H9 (cell line): ENCODE measurements at regions not wholly inside any gene's neighbourhood (a gene's known extent, or its start where the extent isn't known, plus 50 kb on each side); places are given as distances from the start of the nearest gene placed in this dataset.

Source experiments
- DNase-seq: peaks from one replicate; pipeline ENCODE4 v3.0.0-alpha.2; 2017
- H2AFZ ChIP-seq: one replicate; pipeline ENCODE4 v1.6.1; 2013; ENCODE audit warnings: mild to moderate bottlenecking, low read length, control low read depth, moderate library complexity
- H2AK5ac ChIP-seq: 2 replicates; pipeline ENCODE4 v1.6.1; 2013; ENCODE audit warnings: low read length, control low read depth, mixed read lengths; ENCODE audit not compliant: insufficient read length
- H2BK120ac ChIP-seq: one replicate; pipeline ENCODE4 v1.6.1; 2013; ENCODE audit warnings: low read depth, mild to moderate bottlenecking, low read length, control low read depth, inconsistent platforms; ENCODE audit not compliant: poor library complexity, severe bottlenecking
- H2BK12ac ChIP-seq: 2 replicates; pipeline ENCODE4 v1.6.1; 2013; ENCODE audit warnings: low read length, control low read depth, mixed read lengths, low read depth; ENCODE audit not compliant: insufficient read length
- H2BK15ac ChIP-seq: 2 replicates; pipeline ENCODE4 v1.6.1; 2013; ENCODE audit warnings: low read depth, low read length, control low read depth
- H2BK20ac ChIP-seq: one replicate; pipeline ENCODE4 v1.6.1; 2013; ENCODE audit warnings: low read depth, mild to moderate bottlenecking, low read length, control low read depth, inconsistent platforms; ENCODE audit not compliant: poor library complexity, severe bottlenecking
- H2BK5ac ChIP-seq: 2 replicates; pipeline ENCODE4 v1.6.1; 2013; ENCODE audit warnings: low read length, control low read depth, mixed read lengths; ENCODE audit not compliant: insufficient read length
- H3K14ac ChIP-seq: 2 replicates; pipeline ENCODE4 v1.6.1; 2013; ENCODE audit warnings: low read length, control low read depth; ENCODE audit not compliant: insufficient read depth
- H3K18ac ChIP-seq: 2 replicates; pipeline ENCODE4 v1.6.1; 2013; ENCODE audit warnings: low read depth, mild to moderate bottlenecking, mixed read lengths, low read length, control low read depth; ENCODE audit not compliant: insufficient read length
- H3K23ac ChIP-seq: 2 replicates; pipeline ENCODE4 v1.6.1; 2013; ENCODE audit warnings: low read length, control low read depth, mixed read lengths, low read depth; ENCODE audit not compliant: insufficient read length
- H3K23me2 ChIP-seq: 2 replicates; pipeline ENCODE4 v1.6.1; 2013; ENCODE audit warnings: low read depth, mild to moderate bottlenecking, mixed read lengths, low read length, control low read depth; ENCODE audit not compliant: insufficient read length, poor library complexity, severe bottlenecking
- H3K27ac ChIP-seq: 2 replicates; pipeline ENCODE4 v1.5.1; 2013; ENCODE audit warnings: low read length, control low read depth, mixed read lengths, low read depth; ENCODE audit not compliant: insufficient read length
- H3K27me3 ChIP-seq: 2 replicates; pipeline ENCODE4 v1.6.1; 2013; ENCODE audit warnings: low read length, control low read depth, inconsistent platforms; ENCODE audit not compliant: insufficient read depth
- H3K4ac ChIP-seq: 2 replicates; pipeline ENCODE4 v1.6.1; 2013; ENCODE audit warnings: low read depth, mild to moderate bottlenecking, control low read depth, inconsistent platforms, low read length, moderate library complexity
- H3K4me1 ChIP-seq: 2 replicates; pipeline ENCODE4 v1.6.1; 2013; ENCODE audit warnings: low read length, control low read depth, inconsistent platforms; ENCODE audit not compliant: insufficient read depth
- H3K4me2 ChIP-seq: 2 replicates; pipeline ENCODE4 v1.6.1; 2013; ENCODE audit warnings: low read length, control low read depth, mixed read lengths; ENCODE audit not compliant: insufficient read length, insufficient read depth
- H3K56ac ChIP-seq: 2 replicates; pipeline ENCODE4 v1.6.1; 2013; ENCODE audit warnings: low read depth, mild to moderate bottlenecking, mixed read lengths, low read length, control low read depth; ENCODE audit not compliant: insufficient read length
- H3K79me1 ChIP-seq: 2 replicates; pipeline ENCODE4 v1.6.1; 2013; ENCODE audit warnings: low read depth, mild to moderate bottlenecking, moderate library complexity, low read length, control low read depth, inconsistent platforms; ENCODE audit not compliant: insufficient read depth, poor library complexity, severe bottlenecking
- H3K79me2 ChIP-seq: 2 replicates; pipeline ENCODE4 v1.6.1; 2013; ENCODE audit warnings: low read length, control low read depth, inconsistent platforms; ENCODE audit not compliant: insufficient read depth
- H3K9ac ChIP-seq: 2 replicates; pipeline ENCODE4 v1.6.1; 2013; ENCODE audit warnings: low read length, control low read depth, mixed read lengths; ENCODE audit not compliant: insufficient read length; ENCODE audit errors: extremely low read depth
- H3K9me3 ChIP-seq: one replicate; pipeline ENCODE4 v1.6.1; 2013; ENCODE audit warnings: low read depth, low read length, inconsistent platforms; ENCODE audit not compliant: control insufficient read depth
- H3T11ph ChIP-seq: one replicate; pipeline ENCODE4 v1.6.1; 2013; ENCODE audit warnings: mild to moderate bottlenecking, low read length, control low read depth, inconsistent platforms
- H4K20me1 ChIP-seq: one replicate; pipeline ENCODE4 v1.6.1; 2013; ENCODE audit not compliant: control insufficient read depth, insufficient read length, insufficient read depth
- H4K5ac ChIP-seq: 2 replicates; pipeline ENCODE4 v1.6.1; 2013; ENCODE audit warnings: low read depth, mild to moderate bottlenecking, mixed read lengths, low read length, control low read depth; ENCODE audit not compliant: insufficient read length
- H4K8ac ChIP-seq: replicated peaks from 2 replicates; pipeline ENCODE4 v1.6.1; 2013; ENCODE audit warnings: low read length, control low read depth, mixed read lengths, low read depth; ENCODE audit not compliant: insufficient read length
- H4K91ac ChIP-seq: 2 replicates; pipeline ENCODE4 v1.6.1; 2013; ENCODE audit warnings: low read depth, mild to moderate bottlenecking, moderate library complexity, mixed read lengths, low read length, control low read depth; ENCODE audit not compliant: insufficient read length
- H3K27ac Mint-ChIP-seq, 3 experiments: 2 replicates in 2 of 3; 3 replicates in 1 of 3; pipeline ENCODE4 v1.8.0; 2020 to 2021; ENCODE audit warnings: mixed read lengths in 3 of 3, mild to moderate bottlenecking in 1 of 3, moderate library complexity in 1 of 3
- H3K27me3 Mint-ChIP-seq: 2 replicates; pipeline ENCODE4 v1.8.0; 2021; ENCODE audit warnings: low read depth, mild to moderate bottlenecking, moderate library complexity, mixed read lengths
- H3K36me3 Mint-ChIP-seq, 3 experiments: 2 replicates in 2 of 3; 3 replicates in 1 of 3; pipeline ENCODE4 v1.8.0; 2020 to 2021; ENCODE audit warnings: low read depth in 3 of 3, mixed read lengths in 3 of 3; ENCODE audit not compliant: insufficient read depth in 1 of 3
- H3K4me1 Mint-ChIP-seq, 2 experiments: 2 replicates each; pipeline ENCODE4 v1.8.0; 2020; ENCODE audit warnings: mixed read lengths in 2 of 2
- H3K4me3 Mint-ChIP-seq, 2 experiments: 2 replicates in 1 of 2; 3 replicates in 1 of 2; pipeline ENCODE4 v1.8.0; 2020 to 2021; ENCODE audit warnings: mild to moderate bottlenecking in 2 of 2, mixed read lengths in 2 of 2, moderate library complexity in 1 of 2
- H3K9me3 Mint-ChIP-seq, 2 experiments: 2 replicates in 1 of 2; 3 replicates in 1 of 2; pipeline ENCODE4 v1.8.0; 2020; ENCODE audit warnings: mild to moderate bottlenecking in 2 of 2, mixed read lengths in 2 of 2, moderate library complexity in 1 of 2
- WGBS: extraction: QIAGEN DNeasy Blood & Tissue Kit; methylation state at CpG from one replicate; pipeline ENCODE4 v1.1.7; 2013; ENCODE audit warnings: missing lambda C conversion rate, low lambda C conversion rate, mixed read lengths; ENCODE audit not compliant: insufficient read length; ENCODE audit errors: extremely low coverage; 5-methylcytosine and 5-hydroxymethylcytosine counted together
- TF ChIP-seq, protein P1 (sequence below): fragments of 200-600 bp; sonication (generic); conservative IDR thresholded peaks from 3 replicates; pipeline ENCODE4 v1.8.0; 2021; ENCODE audit warnings: antibody characterized with exemption, mild to moderate bottlenecking

DNA sequence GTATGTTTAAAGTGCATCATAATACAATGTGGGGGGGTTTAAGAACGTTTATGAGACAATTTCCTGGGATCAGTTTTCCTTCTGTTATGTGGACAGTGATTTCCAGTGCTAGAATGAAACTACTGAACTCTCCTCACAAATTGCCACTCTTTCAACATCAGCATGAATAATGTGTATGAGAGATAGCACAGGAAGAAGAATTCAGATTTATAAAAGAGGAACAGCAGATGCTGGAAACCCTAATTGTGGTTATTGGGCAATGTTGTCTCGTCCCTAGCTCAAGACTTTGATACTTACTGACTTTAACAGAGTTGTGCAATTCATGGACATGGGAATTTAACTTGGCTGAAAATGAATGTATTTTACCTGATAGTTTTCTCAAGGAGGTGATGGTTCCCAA is 410.8 kb upstream of the MEF2C start:
- no peak overlapping the region for H3K56ac ChIP-seq
- no peaks in the 10 kb centered on the region for H4K20me1 ChIP-seq
- DNase-seq: no peak
- H2BK12ac ChIP-seq: no peak overlapping the region
- H3K79me2 ChIP-seq: no peaks in the 10 kb centered on the region
- H3K4me1 ChIP-seq: no peaks in the 10 kb centered on the region; the same call in 1 of the 2 replicates
- H3K9me3 Mint-ChIP-seq: no peaks in the 10 kb centered on the region
- no peaks in the 10 kb centered on the region for H3K9me3 ChIP-seq
- no peak overlapping the region for H2BK20ac ChIP-seq
- H3K4me1 Mint-ChIP-seq: peaks cover 0 to 3% of the 10 kb centered on the region in 2 experiments; a peak in 2 of 4 replicates
- no peaks in the 10 kb centered on the region for H3K27me3 ChIP-seq
- H3K18ac ChIP-seq: no peak overlapping the region
- no peaks in the 10 kb centered on the region for H3K23me2 ChIP-seq
- H3K14ac ChIP-seq: no peak overlapping the region
- H4K8ac ChIP-seq: no peak overlapping the region
- no peak overlapping the region for H3K9ac ChIP-seq
- no peaks in the 10 kb centered on the region for H3K79me1 ChIP-seq
- H3K36me3 Mint-ChIP-seq: no peaks in the 10 kb centered on the region
- no peak overlapping the region for H2AFZ ChIP-seq
- no peak overlapping the region for H3K4ac ChIP-seq
- H3K27me3 Mint-ChIP-seq: no peaks in the 10 kb centered on the region
- H3K23ac ChIP-seq: no peak overlapping the region
- H2BK15ac ChIP-seq: no peak overlapping the region
- no peak overlapping the region for H2BK120ac ChIP-seq
- H4K91ac ChIP-seq: no peak overlapping the region
- no peak overlapping the region for H3T11ph ChIP-seq
- no peak overlapping the region for H3K4me3 Mint-ChIP-seq
- WGBS: no CpG with 5 or more reads among the region's 2 CpGs
- no peak overlapping the region for H3K27ac ChIP-seq
- no peak overlapping the region for H2BK5ac ChIP-seq
- H3K4me2 ChIP-seq: no peak overlapping the region
- no peak overlapping the region for H2AK5ac ChIP-seq
- H3K27ac Mint-ChIP-seq: no peak overlapping the region
- TF ChIP-seq, protein P1, sequence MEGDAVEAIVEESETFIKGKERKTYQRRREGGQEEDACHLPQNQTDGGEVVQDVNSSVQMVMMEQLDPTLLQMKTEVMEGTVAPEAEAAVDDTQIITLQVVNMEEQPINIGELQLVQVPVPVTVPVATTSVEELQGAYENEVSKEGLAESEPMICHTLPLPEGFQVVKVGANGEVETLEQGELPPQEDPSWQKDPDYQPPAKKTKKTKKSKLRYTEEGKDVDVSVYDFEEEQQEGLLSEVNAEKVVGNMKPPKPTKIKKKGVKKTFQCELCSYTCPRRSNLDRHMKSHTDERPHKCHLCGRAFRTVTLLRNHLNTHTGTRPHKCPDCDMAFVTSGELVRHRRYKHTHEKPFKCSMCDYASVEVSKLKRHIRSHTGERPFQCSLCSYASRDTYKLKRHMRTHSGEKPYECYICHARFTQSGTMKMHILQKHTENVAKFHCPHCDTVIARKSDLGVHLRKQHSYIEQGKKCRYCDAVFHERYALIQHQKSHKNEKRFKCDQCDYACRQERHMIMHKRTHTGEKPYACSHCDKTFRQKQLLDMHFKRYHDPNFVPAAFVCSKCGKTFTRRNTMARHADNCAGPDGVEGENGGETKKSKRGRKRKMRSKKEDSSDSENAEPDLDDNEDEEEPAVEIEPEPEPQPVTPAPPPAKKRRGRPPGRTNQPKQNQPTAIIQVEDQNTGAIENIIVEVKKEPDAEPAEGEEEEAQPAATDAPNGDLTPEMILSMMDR: no peak
- H4K5ac ChIP-seq: no peak overlapping the region
